B cell (primary cell): ENCODE measurements at regions not wholly inside any gene's neighbourhood (a gene's known extent, or its start where the extent isn't known, plus 50 kb on each side); places are given as distances from the start of the nearest gene placed in this dataset.

Source experiments
- CTCF ChIP-seq: fragments of 200-600 bp; IDR thresholded peaks from one replicate; pipeline ENCODE4 v1.8.0; 2022; ENCODE audit warnings: antibody characterized with exemption, mild to moderate bottlenecking
- EZH2 ChIP-seq: IDR thresholded peaks from 2 replicates; pipeline ENCODE4 v1.6.1; 2012; ENCODE audit warnings: borderline replicate concordance, low read depth, mild to moderate bottlenecking, moderate library complexity, low read length; ENCODE audit not compliant: insufficient read depth, poor library complexity, severe bottlenecking

GRCh38 chrX:150080497-150080896 lies 142.2 kb upstream of the EOLA2 start:
- no peak for TF ChIP-seq CTCF
- TF ChIP-seq EZH2 = no peak
